ENCODE measurements at regions not wholly inside any gene's neighbourhood (a gene's known extent, or its start where the extent isn't known, plus 50 kb on each side); places are given as distances from the start of the nearest gene placed in this dataset.

- no peak overlapping the region for H3K9ac ChIP-seq (ENCODE audit: insufficient read depth, low read depth, low read length)
- peaks cover 44% of the 10 kb centered on the region for H3K4me1 ChIP-seq (ENCODE audit: insufficient read depth, low read length)
- no peak overlapping the region for H3K4me2 ChIP-seq (ENCODE audit: low read depth, low read length)
- H2AFZ ChIP-seq (ENCODE audit: low read length), result no peak overlapping the region
- 0 out of 5 replicates have a peak, but pooled peaks cover 0 to 3% of the 10 kb centered on the region in 2 experiments for H3K27me3 ChIP-seq (ENCODE audit: control insufficient read depth in 1 of 2, insufficient read depth in 2 of 2, low read length in 2 of 2)
- H3K4me3 ChIP-seq (replicated peaks in 1 of 3; ENCODE audit: insufficient read depth in 1 of 3, low read depth in 2 of 3, low read length in 3 of 3), result no peak overlapping the region
- no TSS peak for BruUV-seq (replicated peaks)
- ChIA-PET CTCF (ENCODE audit: low intra/inter-chr PET ratio, low total read pairs) (no interaction called here), POLR2A (no interaction called here)
- H3K9me3 ChIP-seq (ENCODE audit: low read length), result no peaks in the 10 kb centered on the region
- H4K20me1 ChIP-seq (ENCODE audit: insufficient read depth, low read length), result no peaks in the 10 kb centered on the region
- TF ChIP-seq SNAPC2 (CRISPR knock-in tag; IDR thresholded peaks at IDR 0.05) (no peak), TFAP4 (IDR thresholded peaks at IDR 0.05; ENCODE audit: borderline replicate concordance, low read depth) (no peak), TSC22D2 (CRISPR knock-in tag; IDR thresholded peaks at IDR 0.05; ENCODE audit: borderline replicate concordance) (no peak), MNT (IDR thresholded peaks at IDR 0.05) (peak; percentile 90)
- no peak overlapping the region for H3K27ac ChIP-seq (ENCODE audit: extremely low read length, insufficient read depth, low read length)
- DNase-seq (ENCODE audit: low spot score) (no peak), ATAC-seq (no peak), FAIRE-seq (no peak)
- intact Hi-C loops (cut with micrococcal nuclease; ENCODE audit: unreplicated experiment), result no loop called here
- 47% methylated on average over 9 of the region's 9 CpGs for WGBS (ENCODE audit: low lambda C conversion rate)
- no peaks in the 10 kb centered on the region for H3K36me3 ChIP-seq (replicated peaks in 1 of 2; ENCODE audit: control insufficient read depth in 1 of 2, insufficient read depth in 2 of 2, low read length in 2 of 2)
- in situ Hi-C loops (cut with HindIII; ENCODE audit: extremely low pct_ligation_motif_present, low pct_unique_long_range_greater_than_20kb), result no loop called here
- H3K79me2 ChIP-seq (ENCODE audit: insufficient read depth, low read length), result no peaks in the 10 kb centered on the region
Measured at GRCh38 chr12:124242529-124243065, 52.3 kb upstream of the RFLNA start.

GRCh38 chr12:124243936-124244335, 51.0 kb upstream of the RFLNA start:
- H3K4me3 ChIP-seq (replicated peaks in 1 of 3; ENCODE audit: insufficient read depth in 1 of 3, low read depth in 2 of 3, low read length in 3 of 3), result no peak overlapping the region
- no TSS peak for BruUV-seq (replicated peaks)
- no peaks in the 10 kb centered on the region for H3K36me3 ChIP-seq (replicated peaks in 1 of 2; ENCODE audit: control insufficient read depth in 1 of 2, insufficient read depth in 2 of 2, low read length in 2 of 2)
- POLR2A ChIA-PET, result no interaction called here
- H4K20me1 ChIP-seq (ENCODE audit: insufficient read depth, low read length), result no peaks in the 10 kb centered on the region
- no peaks in the 10 kb centered on the region for H3K9me3 ChIP-seq (ENCODE audit: low read length)
- peaks cover 33% of the 10 kb centered on the region for H3K4me1 ChIP-seq (ENCODE audit: insufficient read depth, low read length)
- H3K9ac ChIP-seq (ENCODE audit: insufficient read depth, low read depth, low read length), result no peak overlapping the region
- H3K4me2 ChIP-seq (ENCODE audit: low read depth, low read length), result no peak overlapping the region
- no peaks in the 10 kb centered on the region for H3K79me2 ChIP-seq (ENCODE audit: insufficient read depth, low read length)
- in situ Hi-C loops (cut with HindIII; ENCODE audit: extremely low pct_ligation_motif_present, low pct_unique_long_range_greater_than_20kb) (no loop called here), intact Hi-C loops (cut with micrococcal nuclease; ENCODE audit: unreplicated experiment) (no loop called here)
- DNase-seq (ENCODE audit: low spot score) (no peak), ATAC-seq (no peak), FAIRE-seq (no peak)
- CTCF ChIA-PET (ENCODE audit: low intra/inter-chr PET ratio, low total read pairs), result no interaction called here
- H3K27me3 ChIP-seq (ENCODE audit: control insufficient read depth in 1 of 2, insufficient read depth in 2 of 2, low read length in 2 of 2), result 0 out of 5 replicates have a peak, but pooled peaks cover 0 to 5% of the 10 kb centered on the region in 2 experiments
- H3K27ac ChIP-seq (ENCODE audit: extremely low read length, insufficient read depth, low read length), result no peak overlapping the region
- 95% methylated on average over 4 of the region's 4 CpGs for WGBS (ENCODE audit: low lambda C conversion rate)
- no peak overlapping the region for H2AFZ ChIP-seq (ENCODE audit: low read length)
- no peak for TF ChIP-seq CREM (IDR thresholded peaks at IDR 0.05)
- TF ChIP-seq CREM (CRISPR knock-in tag; IDR thresholded peaks at IDR 0.05), result no peak
- no peak for TF ChIP-seq ZNF704 (CRISPR knock-in tag; IDR thresholded peaks at IDR 0.05; ENCODE audit: borderline replicate concordance)
- TF ChIP-seq CERS6 (CRISPR knock-in tag; IDR thresholded peaks at IDR 0.05), result no peak
- no peak for TF ChIP-seq NFYC (CRISPR knock-in tag; IDR thresholded peaks at IDR 0.05)
- no peak for TF ChIP-seq SIX1 (CRISPR knock-in tag; IDR thresholded peaks at IDR 0.05; ENCODE audit: borderline replicate concordance)
- TF ChIP-seq ZNF652 (CRISPR knock-in tag; IDR thresholded peaks at IDR 0.05; ENCODE audit: borderline replicate concordance, low read depth), result no peak
- TF ChIP-seq ATF7-NPFF (CRISPR knock-in tag; IDR thresholded peaks at IDR 0.05; ENCODE audit: low read depth), result no peak
- TF ChIP-seq CAMTA2 (CRISPR knock-in tag; IDR thresholded peaks at IDR 0.05; ENCODE audit: borderline replicate concordance), result no peak
- TF ChIP-seq PCBP2 (optimal IDR thresholded peaks at IDR 0.05; ENCODE audit: low read depth, low read length, poor library complexity, severe bottlenecking), result no peak
- no peak for TF ChIP-seq ZNF780A (CRISPR knock-in tag; IDR thresholded peaks at IDR 0.05)
